ENCODE measurements at regions not wholly inside any gene's neighbourhood (a gene's known extent, or its start where the extent isn't known, plus 50 kb on each side); places are given as distances from the start of the nearest gene placed in this dataset.
"Not testable (repeated sequence)": the region's sequence is repeated elsewhere in the genome, so short reads cannot be mapped to it uniquely, and the experiment has no call there.

DNA sequence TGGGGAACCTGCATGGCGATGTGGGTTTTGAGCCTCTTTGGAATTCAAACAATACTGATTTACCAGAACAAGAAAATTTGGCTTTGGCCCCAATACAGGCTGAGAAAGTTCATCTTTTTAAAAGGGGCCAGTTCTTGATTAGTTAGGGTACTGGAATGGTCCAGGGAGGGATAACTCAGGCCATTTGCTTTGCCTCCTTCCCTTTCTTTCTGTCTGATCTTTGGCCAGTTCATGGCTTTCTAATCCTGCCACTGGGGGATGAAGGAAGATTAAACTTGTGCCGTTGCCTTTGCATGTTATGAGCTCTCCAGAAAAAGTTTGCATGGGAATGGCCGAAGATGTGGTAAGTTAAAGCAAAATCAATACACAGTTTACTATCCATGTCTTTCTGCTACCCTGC, 78.4 kb downstream of the ADAMTS15 start:
- no peak for FAIRE-seq
- no peak for DNase-seq (ENCODE audit: low spot score)

DNA sequence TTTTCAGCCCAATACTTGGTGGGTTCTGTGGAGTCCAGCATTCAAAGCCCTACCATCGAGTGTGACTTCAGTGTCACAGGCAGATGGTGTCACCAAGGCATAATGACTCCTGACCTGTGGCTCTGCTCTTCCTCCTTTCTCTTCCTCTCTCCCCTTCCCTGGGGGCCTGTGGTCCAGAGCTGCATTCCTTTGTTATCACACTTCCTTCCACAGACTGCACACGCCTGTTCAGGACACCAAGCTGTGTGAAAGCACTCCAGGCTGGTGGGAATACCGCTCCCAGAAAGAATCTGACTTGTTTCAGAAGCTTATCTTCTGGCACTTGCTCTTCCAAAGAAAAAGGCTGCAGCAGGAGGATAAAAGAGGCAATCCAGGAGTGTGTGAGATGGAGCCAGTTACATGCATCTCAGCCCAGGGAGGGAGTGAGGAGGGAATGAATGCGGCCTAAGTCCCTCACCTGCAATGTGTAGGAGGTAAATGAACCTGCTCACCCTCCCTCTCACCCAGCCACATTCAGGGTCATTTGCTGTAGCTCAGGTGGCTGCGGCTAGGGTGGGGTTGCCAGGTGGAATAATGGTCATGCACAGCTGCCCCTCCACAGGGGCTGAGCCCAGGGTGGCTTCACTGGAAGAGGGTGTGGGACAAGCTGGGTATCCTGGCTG, 79.3 kb downstream of the ADAMTS15 start:
- FAIRE-seq (peak; percentile 80), DNase-seq (ENCODE audit: low spot score) (peak; percentile 79)

DNA sequence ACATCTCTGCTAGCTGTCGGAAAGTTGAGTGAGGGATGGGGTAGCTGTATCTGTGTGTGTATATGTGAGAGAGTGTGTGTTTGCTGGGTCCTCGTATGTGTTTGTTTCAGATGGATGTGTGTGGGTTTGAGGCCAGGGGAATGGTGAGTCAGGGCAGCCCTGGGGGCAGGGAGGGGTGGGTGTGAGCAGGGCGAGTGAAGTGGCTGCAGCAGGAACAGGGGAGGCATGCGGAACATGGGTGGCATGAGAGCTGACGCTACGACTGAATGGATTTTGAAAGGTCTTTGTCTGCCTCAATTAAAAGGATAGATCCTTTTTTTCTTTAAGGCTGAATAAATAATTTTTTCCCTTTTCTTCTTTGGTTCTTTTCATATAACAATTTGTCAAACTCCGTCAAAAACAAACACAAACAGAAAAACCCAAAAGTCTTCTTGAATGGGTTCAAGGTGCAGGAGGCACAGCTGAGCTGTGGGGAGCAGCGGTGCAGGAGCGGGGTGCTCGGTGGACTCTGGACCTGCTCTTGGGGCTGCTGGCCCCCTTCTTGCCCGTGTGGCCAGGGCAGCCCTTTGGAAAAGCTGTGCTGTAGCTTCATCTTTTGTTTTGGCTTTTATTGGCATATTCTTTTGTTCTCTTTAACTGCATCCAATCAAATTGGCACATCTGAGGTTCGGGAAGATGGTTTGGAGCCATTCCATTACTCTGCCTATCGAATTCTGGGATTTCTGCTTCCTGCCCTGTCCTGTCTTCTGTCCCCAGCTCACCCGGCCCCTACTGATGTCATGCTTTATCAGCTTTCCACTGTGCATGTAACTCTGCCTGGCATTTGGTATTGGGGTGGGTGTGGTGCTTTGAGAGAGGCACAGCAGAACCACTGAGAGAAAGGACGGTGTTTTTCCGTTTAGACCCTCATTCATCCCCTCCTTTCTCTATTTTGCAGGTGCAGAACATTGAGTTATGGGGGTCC, 80.1 kb downstream of the ADAMTS15 start:
- FAIRE-seq (no peak), DNase-seq (ENCODE audit: low spot score) (peak; percentile 33)

DNA sequence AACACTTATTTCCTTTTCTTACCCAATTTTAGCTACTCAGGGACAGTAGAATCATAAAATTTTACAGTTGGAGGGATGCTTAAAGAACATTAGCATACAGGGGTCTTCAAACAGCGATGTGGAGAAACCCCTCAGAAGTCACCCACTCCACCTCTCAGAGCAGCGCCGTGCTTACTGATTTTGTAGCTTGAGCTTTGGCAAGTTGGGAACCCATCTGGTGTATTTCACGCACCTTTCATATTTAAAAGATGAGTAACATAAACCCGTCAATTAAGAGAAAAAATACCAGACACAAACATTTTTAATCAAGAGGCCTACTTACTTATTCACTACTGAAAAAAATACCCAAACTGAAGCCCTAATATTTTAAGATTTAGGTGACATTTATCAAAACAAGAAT, 80.9 kb downstream of the ADAMTS15 start:
- no peak for FAIRE-seq

DNA sequence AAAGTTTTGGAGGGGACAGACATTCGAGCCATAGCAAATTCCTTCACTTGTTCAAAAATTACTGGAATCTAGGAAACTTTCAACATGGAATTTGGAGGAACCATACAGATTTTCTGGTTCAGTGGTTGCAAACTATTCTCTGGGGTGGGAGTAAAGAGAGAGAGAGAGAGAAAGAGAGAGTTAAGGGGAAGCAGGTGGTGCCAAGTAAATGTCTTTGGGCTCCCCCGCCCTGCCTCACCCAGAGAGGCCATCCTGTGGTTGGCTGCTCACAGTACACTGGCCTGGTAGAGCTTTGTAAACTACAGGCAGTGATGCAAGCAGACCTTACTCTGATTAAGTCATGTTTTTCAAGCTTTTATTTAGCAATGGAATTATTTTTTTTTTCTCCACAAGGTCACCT, 82.6 kb downstream of the ADAMTS15 start:
- peak; percentile 56 for DNase-seq (ENCODE audit: low spot score)

More for the DNA sequence above, 80.9 kb downstream of the ADAMTS15 start:
- no peak for DNase-seq (ENCODE audit: low spot score)

DNA sequence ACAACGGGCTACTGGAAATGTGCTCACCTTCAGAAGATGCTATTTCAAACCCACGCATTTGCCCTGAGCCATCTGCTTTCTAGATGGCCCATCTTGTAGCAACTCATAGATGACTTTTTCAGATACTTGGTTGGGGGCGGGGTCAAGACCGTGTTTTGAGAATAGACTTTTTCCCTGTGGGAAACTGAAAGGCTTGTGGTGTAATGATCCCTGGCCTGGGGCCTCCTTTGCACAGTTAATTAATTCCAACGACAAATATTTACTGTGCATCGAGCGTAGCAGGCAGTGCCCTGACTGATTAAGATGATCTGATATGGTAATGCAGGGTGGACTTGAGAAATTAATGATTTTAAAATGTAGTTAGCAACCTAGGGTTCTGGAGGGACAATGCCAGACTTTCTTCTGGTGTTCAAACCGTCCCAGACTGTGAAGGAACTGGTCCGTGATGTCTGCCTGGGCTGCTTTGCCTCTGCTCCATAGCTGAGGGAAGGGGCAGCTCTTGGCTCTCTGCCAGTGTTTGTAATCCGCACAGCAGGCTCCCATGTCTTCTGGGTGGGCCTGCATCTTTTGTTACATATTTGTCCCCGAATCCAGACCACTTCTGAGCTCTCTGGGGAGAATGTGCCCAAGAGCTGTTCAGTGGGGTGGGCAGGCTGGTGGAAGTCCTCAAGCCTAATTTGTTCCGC, 84.8 kb downstream of the ADAMTS15 start:
- DNase-seq (ENCODE audit: low spot score) (no peak), FAIRE-seq (no peak)

More for the DNA sequence above, 82.6 kb downstream of the ADAMTS15 start:
- peak; percentile 83 for FAIRE-seq

DNA sequence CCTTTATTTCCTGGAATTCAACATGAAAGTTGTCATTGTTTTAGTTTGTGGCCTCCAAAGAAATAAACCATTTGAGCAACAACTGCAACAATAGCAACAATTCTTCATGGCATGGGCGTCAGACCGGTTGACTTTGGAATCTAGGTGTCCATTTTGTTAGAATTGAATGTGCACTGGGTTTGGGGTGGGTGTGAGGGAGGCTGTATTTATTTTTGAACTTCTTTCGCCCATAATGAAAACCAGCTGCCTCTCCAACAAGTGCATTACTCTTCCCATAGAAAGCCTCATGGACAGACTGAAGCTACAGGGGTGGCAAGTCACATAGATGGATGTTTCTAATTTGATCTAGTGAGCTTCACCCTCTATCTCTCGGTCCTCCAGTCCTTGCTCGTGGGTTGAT, 85.4 kb downstream of the ADAMTS15 start:
- no peak for FAIRE-seq
- DNase-seq (ENCODE audit: low spot score) = no peak

DNA sequence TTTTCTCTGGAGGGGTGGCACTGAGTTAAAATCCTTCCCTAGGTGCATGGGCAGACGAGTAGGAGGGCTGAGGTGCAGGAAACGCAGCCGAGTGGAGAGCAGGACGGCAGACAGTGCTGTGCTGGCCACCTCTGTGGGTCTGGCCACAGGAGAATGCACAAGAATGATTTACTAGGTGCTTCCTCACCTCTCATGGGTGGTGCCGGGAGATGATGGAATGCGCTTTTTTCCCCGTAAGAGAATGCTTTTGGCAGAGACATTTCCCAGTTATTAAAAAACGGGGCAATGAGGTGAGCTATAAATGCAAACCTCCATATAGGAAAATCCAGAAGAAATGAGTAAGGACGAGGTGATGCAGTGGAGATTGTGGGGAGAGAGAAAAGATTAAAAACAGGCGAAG, 86.1 kb downstream of the ADAMTS15 start:
- DNase-seq (ENCODE audit: low spot score) = no peak
- FAIRE-seq = no peak

DNA sequence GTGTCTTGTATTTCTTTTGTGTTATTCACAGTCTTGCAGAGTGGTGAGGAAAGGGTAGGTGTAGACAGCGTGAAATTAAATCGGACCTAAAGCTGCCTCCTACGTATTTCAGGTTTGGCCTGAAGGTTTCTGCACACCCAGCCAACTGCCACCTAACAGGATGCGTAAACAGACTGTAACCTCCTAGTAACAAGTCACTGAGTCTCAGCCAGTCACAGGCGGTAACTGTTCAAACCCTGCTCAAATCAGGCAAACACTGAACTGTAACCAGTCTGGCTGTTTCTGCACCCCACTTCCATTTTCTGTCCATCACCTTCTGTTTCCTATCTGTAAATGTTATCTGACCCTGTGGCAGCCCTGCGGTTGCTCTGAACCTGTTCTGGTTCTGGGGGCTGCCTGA, 87.1 kb downstream of the ADAMTS15 start:
- no peak for DNase-seq (ENCODE audit: low spot score)
- FAIRE-seq = no peak

DNA sequence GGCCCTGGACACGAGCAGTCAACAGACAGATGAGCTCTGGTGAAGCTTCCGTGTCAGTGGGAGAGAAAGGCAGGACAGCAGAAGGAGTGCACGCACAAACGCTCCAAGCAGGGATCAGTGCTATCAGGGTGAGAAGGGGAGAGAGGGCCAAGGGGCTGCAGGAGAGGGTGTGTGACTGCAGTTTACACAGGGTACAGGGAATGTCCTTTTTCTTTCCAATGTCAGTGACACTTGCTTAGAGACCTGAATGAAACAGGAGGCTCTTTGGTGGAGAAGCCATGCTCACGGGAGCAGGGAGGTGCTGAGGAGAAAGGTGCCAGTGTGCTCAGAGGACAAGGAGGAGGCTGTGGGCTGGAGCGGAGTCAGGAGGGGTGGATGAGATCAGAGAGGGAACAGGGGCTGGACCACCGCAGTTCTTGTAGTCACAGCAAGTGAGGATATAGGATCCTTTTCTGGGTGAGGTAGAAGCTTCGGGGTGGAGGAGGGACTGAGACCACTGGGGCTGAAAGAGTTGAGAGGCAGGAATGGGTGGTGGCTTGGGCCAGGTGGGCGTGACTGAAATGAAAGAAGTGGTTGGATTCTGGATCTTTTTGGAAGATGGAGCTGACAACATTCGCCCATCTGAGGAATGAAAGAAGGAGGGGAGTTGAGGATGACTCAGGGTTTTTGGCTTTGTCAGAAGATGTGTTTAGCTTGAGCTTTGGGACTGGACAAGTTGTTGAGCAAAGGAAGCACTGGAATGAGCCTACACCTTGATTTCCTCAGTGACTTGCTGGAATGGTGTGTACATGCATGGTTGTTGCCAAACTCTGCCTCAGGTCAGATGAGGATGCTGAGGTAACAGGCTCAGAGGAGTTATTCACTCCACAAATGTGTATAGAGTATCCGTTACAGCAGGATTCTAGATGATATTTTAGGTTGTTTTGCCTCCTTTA, 87.9 kb downstream of the ADAMTS15 start:
- DNase-seq (ENCODE audit: low spot score) (no peak), FAIRE-seq (no peak)

DNA sequence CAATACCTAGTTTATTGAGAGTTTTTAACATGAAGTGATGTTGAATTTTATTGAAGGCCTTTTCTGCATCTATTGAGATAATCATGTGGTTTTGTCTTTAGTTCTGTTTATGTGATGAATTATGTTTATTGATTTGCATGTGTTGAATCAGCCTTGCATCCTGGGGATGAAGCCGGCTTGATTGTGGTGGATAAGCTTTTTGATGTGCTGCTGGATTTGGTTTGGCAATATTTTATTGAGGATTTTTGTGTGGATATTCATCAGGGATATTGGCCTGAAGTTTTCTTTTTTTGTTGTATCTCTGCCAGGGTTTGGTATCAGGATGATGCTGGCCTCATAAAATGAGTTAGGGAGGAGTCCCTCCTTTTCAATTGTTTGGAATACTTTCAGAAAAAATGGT, 91.2 kb downstream of the ADAMTS15 start:
- not testable (repeated sequence) for DNase-seq (ENCODE audit: low spot score); FAIRE-seq

DNA sequence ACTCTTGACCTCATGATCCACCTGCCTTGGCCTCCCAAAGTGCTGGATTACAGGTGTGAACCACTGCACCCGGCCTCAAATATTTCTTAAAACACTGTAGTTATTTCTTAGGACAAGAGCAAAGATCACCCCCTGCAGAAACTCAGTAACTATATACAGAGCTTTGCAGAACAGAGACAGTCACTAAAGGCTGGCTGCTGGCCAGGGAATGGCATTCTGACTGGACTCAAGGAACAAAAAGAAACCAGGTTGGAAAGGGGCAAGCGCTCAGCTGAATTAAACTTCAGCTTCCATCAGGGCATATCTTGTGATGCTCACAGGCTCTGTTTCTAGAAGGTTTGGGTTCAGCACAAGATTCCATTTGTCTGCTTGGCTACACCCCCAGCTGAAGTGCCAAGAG, 95.8 kb downstream of the ADAMTS15 start:
- DNase-seq (ENCODE audit: low spot score) = no peak
- FAIRE-seq = no peak

DNA sequence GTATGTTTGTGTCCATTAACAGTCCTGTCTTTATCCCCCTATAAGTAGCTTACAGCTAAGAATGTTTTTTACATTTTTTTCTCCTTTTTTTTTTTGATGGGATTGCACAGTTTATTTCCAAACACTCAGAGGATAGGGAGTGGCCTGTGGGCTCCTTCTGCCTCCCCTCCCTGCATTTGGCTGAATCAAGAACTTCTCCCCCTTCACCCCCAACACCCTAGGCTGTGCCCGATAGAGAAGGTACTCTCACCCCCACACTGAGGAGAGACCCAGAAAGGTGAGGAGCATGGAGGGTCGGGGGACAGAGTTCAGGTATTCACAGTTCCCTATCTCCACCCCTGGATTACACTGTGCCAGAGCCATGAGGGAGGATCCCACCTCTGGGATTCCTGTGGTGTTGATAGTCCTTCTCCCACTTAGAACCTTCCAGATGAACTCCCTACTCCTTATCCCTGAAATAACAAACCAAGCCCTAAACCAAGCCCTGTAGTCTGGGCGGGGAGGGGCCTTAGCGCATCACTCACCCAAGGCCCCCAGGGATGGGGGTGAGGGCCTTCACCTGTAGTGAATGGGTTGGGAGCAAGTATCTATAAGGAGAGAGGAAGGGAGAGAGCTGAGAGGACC, 97.1 kb downstream of the ADAMTS15 start:
- FAIRE-seq = no peak
- no peak for DNase-seq (ENCODE audit: low spot score)

DNA sequence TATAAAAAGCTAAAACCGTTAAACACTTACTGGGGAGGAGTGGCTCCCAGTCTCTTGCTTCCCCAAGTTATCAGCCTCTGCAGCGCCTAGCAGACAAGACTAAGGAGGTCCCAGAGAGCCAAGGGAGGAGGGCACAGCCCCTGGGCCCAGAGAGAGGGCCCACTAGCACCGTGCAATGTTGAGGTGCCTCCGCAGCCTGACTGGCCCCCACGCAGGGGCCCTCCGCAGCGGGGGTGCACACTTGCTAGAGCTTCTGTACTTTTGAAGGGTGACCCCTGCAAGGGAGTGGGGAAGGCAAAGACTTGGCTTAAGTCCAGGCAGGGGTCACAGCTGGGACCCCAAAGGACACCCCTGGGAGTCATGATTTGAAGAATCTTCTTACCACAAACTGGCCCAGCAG, 98.0 kb downstream of the ADAMTS15 start:
- no peak for FAIRE-seq
- no peak for DNase-seq (ENCODE audit: low spot score)

DNA sequence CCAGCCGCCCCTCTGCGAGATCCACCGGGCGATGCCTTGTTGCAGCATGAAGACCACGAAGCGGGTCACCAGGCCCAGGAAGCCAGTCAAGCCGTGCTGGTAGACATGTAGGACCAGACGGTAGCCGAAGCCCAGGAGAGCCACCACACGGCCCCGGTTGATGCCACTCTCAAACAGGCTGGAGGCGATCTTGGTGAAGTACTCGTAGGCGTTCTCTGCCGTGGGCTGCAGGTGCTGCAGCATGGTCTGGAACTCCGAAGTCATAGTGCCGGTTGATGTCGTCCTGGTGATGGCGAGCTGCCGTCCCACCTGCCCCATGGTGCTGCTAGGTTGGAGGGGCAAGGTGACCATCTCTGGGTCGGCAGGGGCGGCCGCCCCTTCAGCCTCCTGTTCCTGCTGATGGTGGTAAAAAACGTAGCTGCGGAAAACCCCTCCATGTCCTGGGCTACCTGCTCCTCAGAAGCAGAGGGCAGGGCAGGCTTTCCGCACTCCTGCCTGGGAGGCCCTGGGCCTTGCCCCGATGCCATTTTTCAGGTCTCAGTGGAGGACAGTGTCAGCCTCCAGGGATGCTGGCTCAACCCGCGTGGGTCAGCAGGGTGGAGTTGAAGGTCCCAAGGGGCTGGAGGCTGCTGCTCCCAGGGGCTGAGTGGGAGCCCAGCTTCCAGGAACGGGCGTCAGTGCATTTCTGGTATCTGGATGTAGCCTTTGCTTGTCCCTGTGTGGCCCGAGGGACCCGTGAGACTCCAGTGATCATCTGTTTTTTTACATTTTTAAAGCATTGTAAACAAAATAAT, 98.7 kb downstream of the ADAMTS15 start:
- no peak for DNase-seq (ENCODE audit: low spot score)
- FAIRE-seq = no peak

DNA sequence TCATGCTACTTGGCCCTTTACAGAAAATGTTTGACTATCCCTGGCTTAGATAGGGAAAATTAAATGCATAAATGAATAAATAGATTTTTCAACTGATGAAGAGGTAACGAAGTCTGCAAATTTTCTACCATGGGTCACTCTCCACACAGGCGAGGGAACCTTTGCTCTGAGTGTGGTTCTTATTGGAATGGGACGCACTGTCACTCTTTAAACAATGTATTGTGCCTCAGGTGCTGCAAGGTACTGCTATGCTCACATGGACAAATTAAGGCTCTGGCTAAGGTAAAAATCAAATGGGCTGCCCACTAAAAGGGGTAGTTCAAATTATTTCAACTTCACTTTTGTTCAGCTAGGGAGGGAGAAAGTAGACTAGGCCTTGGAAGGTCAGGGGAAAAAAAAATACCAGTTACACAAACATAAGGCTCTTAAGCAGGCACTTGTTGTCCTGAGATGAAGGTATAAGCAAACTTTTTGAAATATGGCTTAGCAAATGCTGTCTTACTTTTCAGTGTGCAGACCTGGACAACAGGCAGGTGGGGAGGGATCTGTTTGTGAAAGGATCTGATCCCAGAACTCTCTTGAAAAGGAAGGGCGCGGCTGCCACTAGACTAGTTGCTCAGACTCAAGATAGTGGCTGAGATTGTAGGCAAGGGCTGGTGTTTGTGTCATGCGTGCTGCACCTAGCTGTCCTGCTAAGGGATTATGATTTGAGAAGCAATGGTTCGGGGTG, 99.5 kb downstream of the ADAMTS15 start:
- FAIRE-seq = no peak
- no peak for DNase-seq (ENCODE audit: low spot score)

DNA sequence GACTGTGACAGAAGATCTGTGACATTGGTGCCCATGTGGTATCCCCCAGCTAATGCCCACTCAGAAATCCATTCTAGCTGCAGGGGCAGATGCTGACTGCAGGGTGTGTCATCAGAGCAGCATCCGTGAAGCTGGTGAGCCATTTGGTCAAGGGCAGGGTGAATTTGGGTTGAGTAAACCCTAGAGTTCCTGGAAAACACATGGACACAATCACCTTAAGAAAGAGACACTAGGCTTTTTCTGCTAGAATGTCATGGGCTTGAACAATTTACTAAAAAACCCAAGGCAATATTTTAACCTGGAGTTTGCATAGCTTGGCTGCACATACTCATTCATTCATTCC, 100.0 kb downstream of the ADAMTS15 start:
- DNase-seq (ENCODE audit: low spot score) (peak; percentile 20), FAIRE-seq (no peak)

DNA sequence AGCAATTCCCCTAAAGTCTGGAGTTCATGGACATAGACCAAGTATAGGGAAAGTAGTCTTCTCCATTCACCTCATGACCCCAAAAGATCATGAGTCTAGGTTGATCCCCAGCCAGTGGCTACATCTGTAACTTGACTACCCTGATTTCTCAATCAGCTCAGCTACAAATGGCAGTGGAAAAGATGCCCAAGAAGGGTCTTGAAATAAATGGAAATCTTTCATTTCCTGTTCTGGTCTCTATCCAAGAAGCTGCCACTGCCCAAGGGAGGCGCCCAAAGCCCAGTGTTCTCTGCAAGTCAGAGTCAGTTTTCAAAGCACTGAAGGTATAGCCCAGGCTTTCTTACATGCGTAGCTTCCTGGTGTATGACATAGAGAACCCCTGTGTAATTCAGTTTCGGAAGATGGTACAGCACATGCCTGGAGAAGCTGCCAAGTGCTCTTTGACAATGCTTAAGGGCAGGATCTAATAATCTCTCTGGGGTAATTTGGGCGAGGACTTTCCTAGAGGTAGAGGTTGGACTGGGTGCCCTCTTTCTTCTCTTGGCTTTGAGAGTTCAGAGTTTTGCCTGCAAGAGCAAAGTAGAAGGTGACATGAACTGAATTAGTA, 101.1 kb downstream of the ADAMTS15 start:
- no peak for FAIRE-seq
- DNase-seq (ENCODE audit: low spot score) = no peak

DNA sequence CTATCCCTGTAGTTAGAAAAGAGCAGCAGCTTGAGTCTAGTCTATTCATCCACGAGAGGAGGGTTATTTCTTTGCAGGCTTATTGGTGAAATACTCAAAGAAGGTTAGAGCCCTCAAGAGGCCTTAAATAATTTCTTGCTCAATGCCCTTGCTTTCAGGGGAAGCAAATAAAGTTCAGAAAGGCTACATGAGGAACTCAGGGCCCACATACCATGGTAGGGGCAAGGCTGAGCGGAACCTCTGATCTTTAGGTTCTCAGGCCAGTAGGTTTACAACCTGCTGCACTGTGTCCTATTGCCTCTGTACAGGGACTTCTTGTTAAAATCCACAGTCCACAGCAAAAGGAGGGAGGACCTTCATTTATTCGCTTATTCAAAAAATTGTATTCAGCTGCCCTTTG, 101.7 kb downstream of the ADAMTS15 start:
- no peak for DNase-seq (ENCODE audit: low spot score)
- FAIRE-seq = no peak
